Testis (tissue), 2 donors: ENCODE measurements at regions not wholly inside any gene's neighbourhood (a gene's known extent, or its start where the extent isn't known, plus 50 kb on each side); places are given as distances from the start of the nearest gene placed in this dataset.
"Not testable (repeated sequence)": the region's sequence is repeated elsewhere in the genome, so short reads cannot be mapped to it uniquely, and the experiment has no call there.

Experiments used
- DNase-seq: peaks from one replicate; pipeline ENCODE4 v3.0.0-alpha.2; 2019
- H3K27ac ChIP-seq, 2 donors: fragments of 200-600 bp; sonication (generic); one replicate each; pipeline ENCODE4 v1.5.1; 2019
- H3K27me3 ChIP-seq: fragments of 200-600 bp; sonication (generic); one replicate; pipeline ENCODE4 v1.5.1; 2019
- H3K36me3 ChIP-seq: fragments of 200-600 bp; sonication (generic); one replicate; pipeline ENCODE4 v1.5.1; 2017; ENCODE audit warnings: low read depth; ENCODE audit errors: missing control alignments
- H3K4me1 ChIP-seq: fragments of 200-600 bp; sonication (generic); one replicate; pipeline ENCODE4 v1.5.1; 2019
- H3K4me3 ChIP-seq, 2 donors: fragments of 200-600 bp; sonication (generic); one replicate each; pipeline ENCODE4 v1.5.1; 2017 to 2019
- H3K9me3 ChIP-seq: fragments of 200-600 bp; sonication (generic); one replicate; pipeline ENCODE4 v1.5.1; 2017
- CTCF ChIP-seq, 3 experiments: fragments of 450-650 bp in 2 of 3; fragments of 200-600 bp in 1 of 3; sonication (generic) in 1 of 3; IDR thresholded peaks; one replicate each; pipeline ENCODE4 v1.5.1; 2016 to 2019; ENCODE audit warnings: antibody characterized with exemption in 3 of 3, mild to moderate bottlenecking in 2 of 3, moderate library complexity in 1 of 3
- POLR2A ChIP-seq: fragments of 450-650 bp; IDR thresholded peaks from one replicate; pipeline ENCODE4 v1.6.1; 2017; ENCODE audit warnings: antibody characterized with exemption, mild to moderate bottlenecking, moderate library complexity
- WGBS, 2 donors: methylation state at CpG; one replicate each; pipeline ENCODE4 v1.1.5; 2018; 5-methylcytosine and 5-hydroxymethylcytosine counted together
- intact Hi-C: fragments of 100-400 bp; cut with DNase I; formaldehyde crosslinking; loops from one replicate; pipeline ENCODE4 v1.15.1; 2023; ENCODE audit warnings: low total_unique reads

- H3K27ac ChIP-seq, result peak overlapping the region; percentile 4 to 57
Measured at GRCh38 chr4:173991316-173991715, 292.2 kb downstream of the FBXO8 start.

GRCh38 chr4:173990869-173991210 is 292.6 kb downstream of the FBXO8 start:
- no peaks in the 10 kb centered on the region for H3K9me3 ChIP-seq
- 13 to 16% methylated on average over 9 of the region's 9 CpGs for WGBS, 2 donors
- H3K36me3 ChIP-seq, result no peaks in the 10 kb centered on the region
- peak overlapping the region in 1 of 2 donors; percentile 8 for H3K4me3 ChIP-seq
- peak; percentile 71 for DNase-seq
- TF ChIP-seq CTCF (IDR thresholded peaks at IDR 0.05) (peak in 1 of 3 experiments; percentile 15), POLR2A (no peak)
- intact Hi-C loops, result no loop called here
- H3K27me3 ChIP-seq, result no peaks in the 10 kb centered on the region
- H3K27ac ChIP-seq, result peak overlapping the region; percentile 4 to 57
- peaks cover 10% of the 10 kb centered on the region for H3K4me1 ChIP-seq

More at GRCh38 chr4:173991316-173991715, 292.2 kb downstream of the FBXO8 start:
- no peaks in the 10 kb centered on the region for H3K36me3 ChIP-seq
- peak overlapping the region in 1 of 2 donors; percentile 8 for H3K4me3 ChIP-seq
- 15 to 26% methylated on average over 1 of the region's 1 CpG for WGBS, 2 donors
- H3K27me3 ChIP-seq, result no peaks in the 10 kb centered on the region
- H3K9me3 ChIP-seq, result no peaks in the 10 kb centered on the region
- peaks cover 10% of the 10 kb centered on the region for H3K4me1 ChIP-seq
- intact Hi-C loops, result no loop called here
- no peak for DNase-seq
- TF ChIP-seq CTCF (IDR thresholded peaks at IDR 0.05) (no peak), POLR2A (no peak)

GRCh38 chr4:173990126-173990868 is 293.2 kb downstream of the FBXO8 start:
- Histone ChIP-seq H3K9me3 (no peaks in the 10 kb centered on the region), H3K27ac (peak overlapping the region in 1 of 2 donors; percentile 57), H3K27me3 (no peaks in the 10 kb centered on the region), H3K4me1 (peaks cover 10% of the 10 kb centered on the region), H3K4me3 (peak overlapping the region in 1 of 2 donors; percentile 8), H3K36me3 (no peaks in the 10 kb centered on the region)
- intact Hi-C loops, result no loop called here
- DNase-seq, result peak; percentile 20
- peak in 2 of 3 experiments; percentile 6 to 26 for TF ChIP-seq CTCF (IDR thresholded peaks at IDR 0.05)
- TF ChIP-seq POLR2A, result no peak
- WGBS, 2 donors, result 27 to 30% methylated on average over 6 of the region's 6 CpGs

- DNase-seq, result not testable (repeated sequence)
Measured at GRCh38 chr4:173963523-173963922, 319.9 kb downstream of the FBXO8 start.

GRCh38 chr4:173960398-173960797 is 323.1 kb downstream of the FBXO8 start:
- TF ChIP-seq POLR2A, result no peak
- TF ChIP-seq CTCF (IDR thresholded peaks at IDR 0.05), result no peak
- no peak for DNase-seq
- Histone ChIP-seq H3K36me3 (no peaks in the 10 kb centered on the region), H3K9me3 (no peaks in the 10 kb centered on the region), H3K4me1 (no peaks in the 10 kb centered on the region), H3K4me3 (no peak overlapping the region), H3K27ac (no peak overlapping the region), H3K27me3 (no peaks in the 10 kb centered on the region)
- WGBS, 2 donors, result 65 to 66% methylated on average over 5 of the region's 5 CpGs
- intact Hi-C loops, result no loop called here

More at GRCh38 chr4:173963523-173963922, 319.9 kb downstream of the FBXO8 start:
- H3K27me3 ChIP-seq, H3K27ac ChIP-seq, H3K36me3 ChIP-seq, H3K4me1 ChIP-seq, intact Hi-C loops, H3K9me3 ChIP-seq, H3K4me3 ChIP-seq: not testable (repeated sequence)
- WGBS, 2 donors, result 88 to 90% methylated on average over 3 of the region's 4 CpGs
